PC-3 (cell line): ENCODE measurements at regions not wholly inside any gene's neighbourhood (a gene's known extent, or its start where the extent isn't known, plus 50 kb on each side); places are given as distances from the start of the nearest gene placed in this dataset.

Source experiments
- ATAC-seq: fragments of 200-7000 bp; cut with Tn5 transposase; 2 replicates; pipeline ENCODE4 v1.9.1; 2020; ENCODE audit warnings: mild to moderate bottlenecking, moderate library complexity
- BruUV-seq: library from RNA; stranded (reverse); fragments of 400-500 nt; replicated peaks from 2 replicates; lab custom pipeline; 2021; lab: Mats Ljungman, UMichigan
- CTCF ChIA-PET: fragments of 300-600 bp; sonication (Branson Sonifier 250); formaldehyde crosslinking; loops from one replicate; lab custom pipeline; 2022; ENCODE audit warnings: antibody characterized with exemption; lab: Charles Lee
- POLR2A ChIA-PET: fragments of 300-600 bp; sonication (Branson Sonifier 250); formaldehyde crosslinking; loops from one replicate; lab custom pipeline; 2022; ENCODE audit warnings: antibody characterized with exemption; ENCODE audit not compliant: unreplicated experiment; lab: Charles Lee
- DNase-seq: peaks from one replicate; pipeline ENCODE4 v3.0.0-alpha.2; 2015
- H2AFZ ChIP-seq: fragments of 300-600 bp; sonication (generic); 2 replicates; pipeline ENCODE4 v1.6.0; 2016; ENCODE audit warnings: antibody characterized with exemption, low read length
- H3F3A ChIP-seq: fragments of 300-600 bp; sonication (generic); one replicate; pipeline ENCODE4 v1.6.0; 2017; ENCODE audit warnings: antibody characterized with exemption, low read length, control low read depth, mild to moderate bottlenecking; ENCODE audit not compliant: unreplicated experiment
- H3K27ac ChIP-seq: fragments of 300-600 bp; sonication (generic); 2 replicates; pipeline ENCODE4 v1.5.1; 2016; ENCODE audit warnings: mild to moderate bottlenecking, low read length
- H3K27me3 ChIP-seq: fragments of 300-600 bp; sonication (generic); 2 replicates; pipeline ENCODE4 v1.6.1; 2016; ENCODE audit warnings: low read length, mixed read lengths
- H3K36me3 ChIP-seq: fragments of 300-600 bp; sonication (generic); 2 replicates; pipeline ENCODE4 v1.6.1; 2016; ENCODE audit warnings: low read depth, mixed run types, low read length, mixed read lengths
- H3K4me1 ChIP-seq: fragments of 300-600 bp; sonication (generic); 2 replicates; pipeline ENCODE4 v1.5.1; 2016; ENCODE audit warnings: low read length; ENCODE audit not compliant: insufficient read depth
- H3K4me2 ChIP-seq: fragments of 300-600 bp; sonication (generic); 2 replicates; pipeline ENCODE4 v1.6.0; 2016; ENCODE audit warnings: low read length
- H3K4me3 ChIP-seq: fragments of 300-600 bp; sonication (generic); 2 replicates; pipeline ENCODE4 v1.5.1; 2016; ENCODE audit warnings: mild to moderate bottlenecking, low read length, mixed read lengths
- H3K79me2 ChIP-seq: fragments of 300-600 bp; sonication (generic); 2 replicates; pipeline ENCODE4 v1.6.1; 2017; ENCODE audit warnings: low read length, mixed read lengths
- H3K9ac ChIP-seq: fragments of 300-600 bp; sonication (generic); 2 replicates; pipeline ENCODE4 v1.6.0; 2016; ENCODE audit warnings: mild to moderate bottlenecking, low read length
- H3K9me2 ChIP-seq: fragments of 300-600 bp; sonication (generic); replicated peaks from 2 replicates; pipeline ENCODE4 v1.6.1; 2016; ENCODE audit warnings: mixed run types, low read length, mixed read lengths
- H3K9me3 ChIP-seq: fragments of 300-600 bp; sonication (generic); 2 replicates; pipeline ENCODE4 v1.6.1; 2016; ENCODE audit warnings: low read length, mixed read lengths
- H4K20me1 ChIP-seq: fragments of 300-600 bp; sonication (generic); 2 replicates; pipeline ENCODE4 v1.6.1; 2016; ENCODE audit warnings: low read length, mixed read lengths
- CTCF ChIP-seq: fragments of 300-600 bp; sonication (generic); conservative IDR thresholded peaks from 2 replicates; pipeline ENCODE4 v1.5.1; 2017; ENCODE audit warnings: antibody characterized with exemption, low read depth, mild to moderate bottlenecking, low read length
- EZH2 ChIP-seq: fragments of 300-600 bp; sonication (generic); IDR thresholded peaks from one replicate; pipeline ENCODE4 v1.6.1; 2017; ENCODE audit warnings: antibody characterized with exemption, mild to moderate bottlenecking, low read length; ENCODE audit not compliant: unreplicated experiment
- EZH2phosphoT487 ChIP-seq: fragments of 300-600 bp; sonication (generic); IDR thresholded peaks from 2 replicates; pipeline ENCODE4 v1.6.1; 2018; ENCODE audit warnings: mild to moderate bottlenecking, antibody characterized with exemption, low read length, borderline replicate concordance
- intact Hi-C: fragments of 100-400 bp; cut with micrococcal nuclease; formaldehyde crosslinking; loops from 2 replicates; pipeline ENCODE4 v1.9.0; 2023

GRCh38 chr6:95679981-95680380 is 102.6 kb downstream of the MANEA start:
- TF ChIP-seq CTCF: no peak
- TF ChIP-seq EZH2: no peak
- TF ChIP-seq EZH2phosphoT487: no peak
- POLR2A ChIA-PET: no interaction called here
- H3F3A ChIP-seq: no peaks in the 10 kb centered on the region
- CTCF ChIA-PET: no interaction called here
- no peaks in the 10 kb centered on the region for H3K79me2 ChIP-seq
- no TSS peak for BruUV-seq
- no peaks in the 10 kb centered on the region for H3K9me2 ChIP-seq
- no peaks in the 10 kb centered on the region for H3K27me3 ChIP-seq
- no peaks in the 10 kb centered on the region for H3K9me3 ChIP-seq
- no peak overlapping the region for H3K9ac ChIP-seq
- H3K4me2 ChIP-seq: no peak overlapping the region
- no peak overlapping the region for H3K4me3 ChIP-seq
- DNase-seq (no peak), ATAC-seq (no peak)
- H3K27ac ChIP-seq: no peak overlapping the region
- intact Hi-C loops: no loop called here
- no peaks in the 10 kb centered on the region for H3K36me3 ChIP-seq
- no peaks in the 10 kb centered on the region for H4K20me1 ChIP-seq
- H2AFZ ChIP-seq: no peak overlapping the region
- no peaks in the 10 kb centered on the region for H3K4me1 ChIP-seq

GRCh38 chr6:95681736-95682135 is 104.4 kb downstream of the MANEA start:
- no peak overlapping the region for H3K4me2 ChIP-seq
- H3K27ac ChIP-seq: no peak overlapping the region
- H3K27me3 ChIP-seq: no peaks in the 10 kb centered on the region
- TF ChIP-seq EZH2 (no peak), EZH2phosphoT487 (no peak), CTCF (no peak)
- H3K9ac ChIP-seq: no peak overlapping the region
- BruUV-seq: no TSS peak
- intact Hi-C loops: no loop called here
- no peak for ATAC-seq
- no peaks in the 10 kb centered on the region for H3F3A ChIP-seq
- H3K36me3 ChIP-seq: no peaks in the 10 kb centered on the region
- H3K79me2 ChIP-seq: no peaks in the 10 kb centered on the region
- no peak overlapping the region for H2AFZ ChIP-seq
- H3K4me1 ChIP-seq: no peaks in the 10 kb centered on the region
- DNase-seq: no peak
- no peaks in the 10 kb centered on the region for H3K9me3 ChIP-seq
- no peaks in the 10 kb centered on the region for H4K20me1 ChIP-seq
- H3K4me3 ChIP-seq: no peak overlapping the region
- POLR2A ChIA-PET: no interaction called here
- no peaks in the 10 kb centered on the region for H3K9me2 ChIP-seq
- CTCF ChIA-PET: no interaction called here

GRCh38 chr6:95682476-95682875 is 105.1 kb downstream of the MANEA start:
- no peaks in the 10 kb centered on the region for H3K27me3 ChIP-seq
- no peak for DNase-seq
- no peak overlapping the region for H2AFZ ChIP-seq
- no peaks in the 10 kb centered on the region for H3K9me2 ChIP-seq
- H3K79me2 ChIP-seq: no peaks in the 10 kb centered on the region
- H3K4me1 ChIP-seq: no peaks in the 10 kb centered on the region
- intact Hi-C loops: no loop called here
- no peaks in the 10 kb centered on the region for H3K36me3 ChIP-seq
- ATAC-seq: no peak
- no TSS peak for BruUV-seq
- H3K4me2 ChIP-seq: no peak overlapping the region
- H3K27ac ChIP-seq: no peak overlapping the region
- H3K9ac ChIP-seq: no peak overlapping the region
- H4K20me1 ChIP-seq: no peaks in the 10 kb centered on the region
- TF ChIP-seq CTCF (no peak), EZH2 (no peak), EZH2phosphoT487 (no peak)
- CTCF ChIA-PET: no interaction called here
- no peaks in the 10 kb centered on the region for H3F3A ChIP-seq
- POLR2A ChIA-PET: no interaction called here
- no peak overlapping the region for H3K4me3 ChIP-seq
- H3K9me3 ChIP-seq: no peaks in the 10 kb centered on the region
